Neural crest cell (in vitro differentiated cells): ENCODE measurements at regions not wholly inside any gene's neighbourhood (a gene's known extent, or its start where the extent isn't known, plus 50 kb on each side); places are given as distances from the start of the nearest gene placed in this dataset.
A peak's percentile ranks its signal among the peaks of the same experiment; 100 is the strongest.

Experiments used
- DNase-seq: peaks from one replicate; pipeline ENCODE4 v3.0.0; 2021; ENCODE audit warnings: low read depth, mixed read lengths, low spot score
- H3K27ac Mint-ChIP-seq: one replicate; pipeline ENCODE4 v1.8.0; 2021; ENCODE audit warnings: mild to moderate bottlenecking, mixed read lengths; ENCODE audit not compliant: unreplicated experiment
- H3K27me3 Mint-ChIP-seq: 2 replicates; pipeline ENCODE4 v1.8.0; 2021; ENCODE audit warnings: low read depth, mild to moderate bottlenecking, mixed read lengths
- H3K36me3 Mint-ChIP-seq: 2 replicates; pipeline ENCODE4 v1.8.0; 2021; ENCODE audit warnings: low read depth, mild to moderate bottlenecking, mixed read lengths
- H3K4me1 Mint-ChIP-seq: 2 replicates; pipeline ENCODE4 v1.8.0; 2021; ENCODE audit warnings: mixed read lengths
- H3K4me3 Mint-ChIP-seq: one replicate; pipeline ENCODE4 v1.8.0; 2021; ENCODE audit warnings: mild to moderate bottlenecking, mixed read lengths
- H3K9me3 Mint-ChIP-seq: 2 replicates; pipeline ENCODE4 v1.8.0; 2021; ENCODE audit warnings: mixed read lengths
- TF ChIP-seq, protein P1 (sequence below): fragments of 200-600 bp; sonication (generic); conservative IDR thresholded peaks from 2 replicates; pipeline ENCODE4 v1.5.0; 2021; ENCODE audit warnings: antibody characterized with exemption, mild to moderate bottlenecking

DNA sequence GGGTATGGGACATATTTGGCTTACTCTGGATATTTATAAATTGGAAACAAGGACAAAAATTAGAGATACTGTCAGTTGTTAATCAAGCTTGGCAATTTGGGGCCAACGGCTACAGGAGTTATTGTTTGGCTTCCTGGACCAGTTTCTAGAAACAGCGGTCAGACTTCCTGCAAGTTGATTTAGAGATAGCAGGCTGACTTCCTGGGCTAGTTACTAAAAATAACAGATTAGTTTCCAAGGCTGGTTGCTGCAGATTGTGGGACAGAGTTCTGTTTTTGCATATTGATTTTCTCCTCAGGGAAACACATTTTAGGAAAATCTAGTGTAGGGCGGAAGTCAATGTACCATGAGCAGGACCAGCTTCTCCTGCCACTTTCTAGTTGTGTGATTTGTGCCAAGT, 144.0 kb upstream of the TMPO start:
- H3K27me3 Mint-ChIP-seq = no peaks in the 10 kb centered on the region
- TF ChIP-seq, protein P1, sequence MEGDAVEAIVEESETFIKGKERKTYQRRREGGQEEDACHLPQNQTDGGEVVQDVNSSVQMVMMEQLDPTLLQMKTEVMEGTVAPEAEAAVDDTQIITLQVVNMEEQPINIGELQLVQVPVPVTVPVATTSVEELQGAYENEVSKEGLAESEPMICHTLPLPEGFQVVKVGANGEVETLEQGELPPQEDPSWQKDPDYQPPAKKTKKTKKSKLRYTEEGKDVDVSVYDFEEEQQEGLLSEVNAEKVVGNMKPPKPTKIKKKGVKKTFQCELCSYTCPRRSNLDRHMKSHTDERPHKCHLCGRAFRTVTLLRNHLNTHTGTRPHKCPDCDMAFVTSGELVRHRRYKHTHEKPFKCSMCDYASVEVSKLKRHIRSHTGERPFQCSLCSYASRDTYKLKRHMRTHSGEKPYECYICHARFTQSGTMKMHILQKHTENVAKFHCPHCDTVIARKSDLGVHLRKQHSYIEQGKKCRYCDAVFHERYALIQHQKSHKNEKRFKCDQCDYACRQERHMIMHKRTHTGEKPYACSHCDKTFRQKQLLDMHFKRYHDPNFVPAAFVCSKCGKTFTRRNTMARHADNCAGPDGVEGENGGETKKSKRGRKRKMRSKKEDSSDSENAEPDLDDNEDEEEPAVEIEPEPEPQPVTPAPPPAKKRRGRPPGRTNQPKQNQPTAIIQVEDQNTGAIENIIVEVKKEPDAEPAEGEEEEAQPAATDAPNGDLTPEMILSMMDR = no peak
- no peak for DNase-seq
- H3K9me3 Mint-ChIP-seq = no peaks in the 10 kb centered on the region
- H3K36me3 Mint-ChIP-seq = no peaks in the 10 kb centered on the region
- peaks cover 6% of the 10 kb centered on the region for H3K4me1 Mint-ChIP-seq
- no peak overlapping the region for H3K4me3 Mint-ChIP-seq
- H3K27ac Mint-ChIP-seq = no peak overlapping the region

DNA sequence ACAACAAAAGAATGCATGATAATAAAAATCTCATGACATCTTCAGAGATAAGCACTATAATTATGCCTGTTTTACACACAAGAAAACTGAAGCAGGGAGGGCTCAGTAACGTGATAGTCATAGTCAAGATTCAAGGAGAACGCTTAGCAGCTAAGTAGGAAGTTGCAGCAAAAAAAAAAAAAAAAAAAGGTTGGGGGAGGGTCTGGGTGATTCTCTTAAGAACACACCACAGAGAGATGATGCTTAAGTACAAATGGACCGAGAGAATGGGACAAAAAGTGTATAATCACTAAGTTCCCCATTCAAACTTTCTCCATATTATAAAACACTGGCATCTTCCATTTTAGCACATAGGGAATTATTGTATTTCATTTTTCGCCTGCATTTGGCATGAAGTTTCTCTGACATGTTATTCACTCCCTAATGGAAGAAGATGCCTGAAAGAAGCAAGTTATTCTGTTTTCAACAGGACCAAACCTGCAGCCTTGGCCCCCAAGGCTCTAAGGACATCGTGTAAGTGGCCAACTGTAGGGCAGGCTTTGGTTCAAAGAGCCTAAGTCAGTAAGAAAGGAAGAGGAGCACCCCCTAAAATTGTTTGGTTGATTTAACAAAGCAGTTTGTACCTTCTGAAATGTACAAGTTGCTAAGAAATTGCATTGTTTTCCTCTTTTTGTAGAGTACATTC, 142.9 kb upstream of the TMPO start:
- DNase-seq = no peak
- peaks cover 6% of the 10 kb centered on the region for H3K4me1 Mint-ChIP-seq
- no peaks in the 10 kb centered on the region for H3K36me3 Mint-ChIP-seq
- H3K4me3 Mint-ChIP-seq = no peak overlapping the region
- no peaks in the 10 kb centered on the region for H3K27me3 Mint-ChIP-seq
- TF ChIP-seq, protein P1 = no peak
- no peak overlapping the region for H3K27ac Mint-ChIP-seq
- H3K9me3 Mint-ChIP-seq = no peaks in the 10 kb centered on the region

DNA sequence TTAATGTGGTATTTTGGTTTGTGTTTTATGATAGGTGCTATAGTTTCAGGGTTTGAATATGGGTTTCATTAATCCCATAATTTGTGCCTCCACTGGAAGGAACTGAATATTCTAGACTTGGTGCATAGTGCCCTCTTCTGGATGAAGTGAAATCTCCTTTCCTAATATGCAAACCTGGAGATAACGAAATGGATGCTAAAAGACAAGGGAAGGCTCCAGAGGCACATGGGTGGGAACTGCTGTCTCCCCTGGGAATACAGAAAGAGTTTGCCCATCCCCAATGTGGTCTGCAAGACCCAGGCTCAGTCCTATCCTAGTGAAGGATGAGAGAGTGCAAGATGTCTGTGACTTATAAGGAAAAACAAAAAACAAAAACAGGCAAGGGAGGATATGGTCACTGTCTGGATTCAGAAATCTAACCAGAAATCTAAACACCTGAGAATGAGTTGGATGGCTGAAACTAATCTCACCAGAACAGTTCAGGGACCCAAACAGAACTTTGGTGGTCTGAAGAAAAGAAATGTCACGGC, 142.3 kb upstream of the TMPO start:
- Mint-ChIP-seq H3K36me3 (no peaks in the 10 kb centered on the region), H3K27ac (no peak overlapping the region), H3K27me3 (no peaks in the 10 kb centered on the region), H3K4me1 (peaks cover 6% of the 10 kb centered on the region), H3K4me3 (no peak overlapping the region), H3K9me3 (no peaks in the 10 kb centered on the region)
- TF ChIP-seq, protein P1 = peak; percentile 79
- DNase-seq = peak; percentile 33

DNA sequence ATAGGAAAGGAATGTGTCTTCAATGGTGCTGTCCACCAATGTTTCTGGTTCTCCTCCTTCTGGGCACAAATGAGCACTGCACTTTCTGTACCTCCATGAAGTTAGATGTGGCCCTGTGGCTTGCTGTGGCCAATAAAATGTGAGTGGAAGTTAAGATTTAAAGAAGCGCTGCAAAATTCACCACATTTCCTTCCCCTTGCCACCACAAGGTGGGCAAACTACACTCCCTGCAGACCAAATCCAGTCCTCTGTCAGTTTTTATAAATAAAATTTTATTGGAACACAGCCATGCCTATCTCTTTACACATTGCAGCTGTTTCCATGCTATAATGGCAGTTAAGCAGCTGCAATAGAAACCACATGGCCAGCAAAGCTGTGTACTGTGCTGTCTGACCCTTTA, 141.4 kb upstream of the TMPO start:
- no peaks in the 10 kb centered on the region for H3K36me3 Mint-ChIP-seq
- H3K27me3 Mint-ChIP-seq = no peaks in the 10 kb centered on the region
- H3K9me3 Mint-ChIP-seq = no peaks in the 10 kb centered on the region
- DNase-seq = no peak
- H3K4me1 Mint-ChIP-seq = peaks cover 6% of the 10 kb centered on the region
- TF ChIP-seq, protein P1 = peak; percentile 42
- no peak overlapping the region for H3K4me3 Mint-ChIP-seq
- no peak overlapping the region for H3K27ac Mint-ChIP-seq

DNA sequence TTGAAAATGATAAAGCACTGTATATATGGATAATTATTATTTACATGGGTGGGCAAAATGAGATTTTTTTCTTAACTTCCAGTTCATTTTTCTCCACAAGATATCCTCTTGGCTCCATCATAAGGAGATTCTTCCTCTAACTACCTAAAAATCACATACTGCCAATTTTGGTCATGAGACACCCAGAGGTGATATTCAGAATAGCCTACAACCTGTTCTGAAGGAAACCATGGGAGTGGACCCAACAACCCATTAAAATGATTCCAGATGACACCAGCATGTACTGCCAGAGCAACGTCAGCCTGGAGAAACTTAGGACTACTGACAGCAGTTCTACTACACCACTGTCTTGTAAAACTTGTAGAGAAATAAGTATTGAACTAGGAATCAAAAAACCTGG, 136.3 kb upstream of the TMPO start:
- DNase-seq = no peak
- Mint-ChIP-seq H3K27me3 (no peaks in the 10 kb centered on the region), H3K4me3 (no peak overlapping the region), H3K9me3 (peaks cover 9% of the 10 kb centered on the region), H3K36me3 (peaks cover 4% of the 10 kb centered on the region), H3K4me1 (no peaks in the 10 kb centered on the region), H3K27ac (no peak overlapping the region)
- TF ChIP-seq, protein P1 = no peak
